ENCODE measurements at regions not wholly inside any gene's neighbourhood (a gene's known extent, or its start where the extent isn't known, plus 50 kb on each side); places are given as distances from the start of the nearest gene placed in this dataset.

DNA sequence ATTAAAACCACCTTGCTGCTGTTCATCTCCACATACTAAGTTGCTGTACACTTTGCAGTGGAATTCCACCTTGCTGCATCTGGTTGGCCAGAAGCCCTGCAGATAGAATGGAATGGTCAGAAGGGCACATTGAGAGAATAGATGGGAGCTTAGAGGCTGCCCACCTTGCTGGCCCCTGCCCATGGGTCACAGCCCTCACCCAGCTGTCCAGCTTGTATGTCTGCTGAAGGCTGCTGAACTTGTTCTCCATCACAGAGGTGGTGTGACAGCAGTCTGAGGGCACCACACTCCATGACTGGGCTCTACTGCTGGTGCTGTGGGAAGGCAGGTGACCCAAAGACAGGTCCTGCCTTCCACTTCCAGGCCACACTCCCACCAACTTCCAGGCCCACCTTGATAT, 1755.4 kb downstream of the TP53TG3F start:
- no peak overlapping the region for H3K27ac Mint-ChIP-seq
- Histone ChIP-seq H3K79me2 (ENCODE audit: insufficient read depth, low read length) (no peaks in the 10 kb centered on the region), H3K4me2 (ENCODE audit: insufficient read depth, insufficient read length, low read length) (no peak overlapping the region), H2BK120ac (ENCODE audit: low read depth, low read length, poor library complexity, severe bottlenecking) (no peak overlapping the region), H4K91ac (ENCODE audit: insufficient read length, low read depth, low read length) (no peak overlapping the region), H3K56ac (ENCODE audit: insufficient read length, low read depth, low read length) (no peak overlapping the region), H3K4me1 (ENCODE audit: insufficient read depth, low read length) (no peaks in the 10 kb centered on the region), H2BK15ac (ENCODE audit: low read depth, low read length) (no peak overlapping the region), H2AK5ac (ENCODE audit: insufficient read length, low read length) (no peak overlapping the region), H4K8ac (replicated peaks; ENCODE audit: insufficient read length, low read depth, low read length) (no peak overlapping the region), H2BK20ac (ENCODE audit: low read depth, low read length, poor library complexity, severe bottlenecking) (no peak overlapping the region), H2BK12ac (ENCODE audit: insufficient read length, low read depth, low read length) (no peak overlapping the region), H3K9me3 (ENCODE audit: control insufficient read depth, low read depth, low read length) (peaks cover 63% of the 10 kb centered on the region), H3K79me1 (ENCODE audit: insufficient read depth, low read depth, low read length, poor library complexity, severe bottlenecking) (no peaks in the 10 kb centered on the region), H3K18ac (ENCODE audit: insufficient read length, low read depth, low read length) (no peak overlapping the region), H4K20me1 (ENCODE audit: control insufficient read depth, insufficient read depth, insufficient read length) (no peaks in the 10 kb centered on the region), H3T11ph (ENCODE audit: low read length) (no peak overlapping the region), H3K27me3 (ENCODE audit: insufficient read depth, low read length) (no peaks in the 10 kb centered on the region), H3K23me2 (ENCODE audit: insufficient read length, low read depth, low read length, poor library complexity, severe bottlenecking) (no peaks in the 10 kb centered on the region), H2BK5ac (ENCODE audit: insufficient read length, low read length) (no peak overlapping the region), H3K23ac (ENCODE audit: insufficient read length, low read depth, low read length) (no peak overlapping the region), H4K5ac (ENCODE audit: insufficient read length, low read depth, low read length) (no peak overlapping the region), H3K14ac (ENCODE audit: insufficient read depth, low read length) (no peak overlapping the region), H3K27ac (ENCODE audit: insufficient read length, low read depth, low read length) (no peak overlapping the region), H3K4ac (ENCODE audit: low read depth, low read length) (no peak overlapping the region), H2AFZ (ENCODE audit: low read length) (no peak overlapping the region), H3K9ac (ENCODE audit: extremely low read depth, insufficient read length, low read length) (no peak overlapping the region)
- peaks cover 80 to 81% of the 10 kb centered on the region in 2 experiments for H3K9me3 Mint-ChIP-seq
- peaks cover 2% of the 10 kb centered on the region; the same call in 1 of the 2 replicates for H3K27me3 Mint-ChIP-seq (ENCODE audit: low read depth)
- no peaks in the 10 kb centered on the region for H3K4me1 Mint-ChIP-seq
- no peak for TF ChIP-seq CTCF (conservative IDR thresholded peaks at IDR 0.05)
- DNase-seq = no peak
- H3K4me3 Mint-ChIP-seq = no peak overlapping the region
- peaks cover 6 to 12% (median 7%) of the 10 kb centered on the region in 3 experiments; a peak in 6 of 7 replicates for H3K36me3 Mint-ChIP-seq (ENCODE audit: insufficient read depth in 1 of 3, low read depth in 3 of 3)

Data from H9 (cell line).